Mesendoderm (in vitro differentiated cells): ENCODE measurements at regions not wholly inside any gene's neighbourhood (a gene's known extent, or its start where the extent isn't known, plus 50 kb on each side); places are given as distances from the start of the nearest gene placed in this dataset.

Source experiments
- DNase-seq: peaks from one replicate; pipeline ENCODE4 v3.0.0; 2013
- H2AK5ac ChIP-seq: 2 replicates; pipeline ENCODE4 v1.6.1; 2013; ENCODE audit warnings: low read length, inconsistent platforms
- H2BK120ac ChIP-seq: 2 replicates; pipeline ENCODE4 v1.6.1; 2013; ENCODE audit warnings: low read depth, mild to moderate bottlenecking, low read length, moderate library complexity, mixed read lengths
- H2BK15ac ChIP-seq: replicated peaks from 2 replicates; pipeline ENCODE4 v1.6.1; 2013; ENCODE audit warnings: low read depth, mild to moderate bottlenecking, moderate library complexity
- H2BK5ac ChIP-seq: 2 replicates; pipeline ENCODE4 v1.6.1; 2013; ENCODE audit warnings: low read length, inconsistent platforms
- H3K18ac ChIP-seq: 2 replicates; pipeline ENCODE4 v1.6.1; 2013; ENCODE audit warnings: mild to moderate bottlenecking, low read length, mixed read lengths
- H3K23ac ChIP-seq: one replicate; pipeline ENCODE4 v1.6.1; 2013; ENCODE audit warnings: low read length
- H3K27ac ChIP-seq: 2 replicates; pipeline ENCODE4 v1.5.1; 2013; ENCODE audit warnings: low read depth, mild to moderate bottlenecking, inconsistent platforms, low read length, moderate library complexity
- H3K27me3 ChIP-seq: 2 replicates; pipeline ENCODE4 v1.6.1; 2013; ENCODE audit warnings: low read length, control low read depth, mild to moderate bottlenecking, inconsistent platforms; ENCODE audit not compliant: insufficient read depth, poor library complexity
- H3K36me3 ChIP-seq: 2 replicates; pipeline ENCODE4 v1.6.1; 2013; ENCODE audit warnings: low read length, inconsistent platforms; ENCODE audit not compliant: control insufficient read depth, insufficient read depth
- H3K4ac ChIP-seq: one replicate; pipeline ENCODE4 v1.6.1; 2013; ENCODE audit warnings: low read depth, mild to moderate bottlenecking, low read length, moderate library complexity
- H3K4me1 ChIP-seq: 2 replicates; pipeline ENCODE4 v1.6.1; 2013; ENCODE audit warnings: low read depth, low read length, inconsistent platforms; ENCODE audit not compliant: control insufficient read depth
- H3K4me2 ChIP-seq: 2 replicates; pipeline ENCODE4 v1.6.1; 2013; ENCODE audit warnings: low read length
- H3K4me3 ChIP-seq: 2 replicates; pipeline ENCODE4 v1.5.1; 2013; ENCODE audit warnings: mild to moderate bottlenecking, low read length
- H3K56ac ChIP-seq: one replicate; pipeline ENCODE4 v1.6.1; 2013; ENCODE audit warnings: low read length
- H3K79me1 ChIP-seq: 2 replicates; pipeline ENCODE4 v1.6.1; 2013; ENCODE audit warnings: low read length, inconsistent platforms
- H3K79me2 ChIP-seq: 2 replicates; pipeline ENCODE4 v1.6.1; 2013; ENCODE audit warnings: mild to moderate bottlenecking, low read length; ENCODE audit not compliant: control insufficient read depth, insufficient read depth
- H3K9ac ChIP-seq: 2 replicates; pipeline ENCODE4 v1.6.1; 2013; ENCODE audit warnings: low read length, inconsistent platforms
- H4K5ac ChIP-seq: one replicate; pipeline ENCODE4 v1.6.1; 2013; ENCODE audit warnings: low read length
- H4K8ac ChIP-seq: one replicate; pipeline ENCODE4 v1.6.1; 2013; ENCODE audit warnings: low read depth, mild to moderate bottlenecking, control low read depth, low read length, moderate library complexity
- WGBS: extraction: QIAGEN DNeasy Blood & Tissue Kit; methylation state at CpG from one replicate; pipeline ENCODE4 v1.1.7; 2013; ENCODE audit warnings: low lambda C conversion rate, missing lambda C conversion rate; ENCODE audit not compliant: insufficient coverage; ENCODE audit errors: extremely low coverage; 5-methylcytosine and 5-hydroxymethylcytosine counted together

- Histone ChIP-seq H3K27ac (no peak overlapping the region), H3K79me2 (no peaks in the 10 kb centered on the region), H3K18ac (no peak overlapping the region)
Observed at GRCh38 chrX:42707742-42708141, 70.2 kb downstream of the PPP1R2C start.

GRCh38 chrX:42704454-42704853 lies 73.5 kb downstream of the PPP1R2C start:
- Histone ChIP-seq H2BK5ac (no peak overlapping the region), H3K36me3 (no peaks in the 10 kb centered on the region), H3K56ac (no peak overlapping the region), H2BK120ac (no peak overlapping the region), H4K8ac (no peak overlapping the region), H3K4me3 (no peak overlapping the region), H3K4me2 (no peak overlapping the region), H3K4me1 (no peaks in the 10 kb centered on the region), H3K18ac (no peak overlapping the region), H3K9ac (no peak overlapping the region), H2BK15ac (no peak overlapping the region), H4K5ac (no peak overlapping the region), H3K27ac (no peak overlapping the region), H3K23ac (no peak overlapping the region), H3K27me3 (no peaks in the 10 kb centered on the region), H3K79me1 (no peaks in the 10 kb centered on the region), H2AK5ac (no peak overlapping the region), H3K4ac (no peak overlapping the region), H3K79me2 (no peaks in the 10 kb centered on the region)
- no CpG with 5 or more reads among the region's 2 CpGs for WGBS
- DNase-seq, result no peak

More at GRCh38 chrX:42707742-42708141, 70.2 kb downstream of the PPP1R2C start:
- Histone ChIP-seq H3K4me1 (no peaks in the 10 kb centered on the region), H2BK120ac (no peak overlapping the region), H4K5ac (no peak overlapping the region), H3K79me1 (no peaks in the 10 kb centered on the region), H2BK15ac (no peak overlapping the region), H2BK5ac (no peak overlapping the region), H3K9ac (no peak overlapping the region), H3K4ac (no peak overlapping the region), H3K27me3 (no peaks in the 10 kb centered on the region), H2AK5ac (no peak overlapping the region), H3K4me3 (no peak overlapping the region), H3K23ac (no peak overlapping the region), H3K56ac (no peak overlapping the region), H3K36me3 (no peaks in the 10 kb centered on the region), H3K4me2 (no peak overlapping the region), H4K8ac (no peak overlapping the region)
- no peak for DNase-seq

GRCh38 chrX:42697544-42697943 lies 80.4 kb downstream of the PPP1R2C start:
- no peak overlapping the region for H3K9ac ChIP-seq
- H3K56ac ChIP-seq, result no peak overlapping the region
- no peak overlapping the region for H3K18ac ChIP-seq
- no peak overlapping the region for H3K4me2 ChIP-seq
- H3K27ac ChIP-seq, result no peak overlapping the region
- no peaks in the 10 kb centered on the region for H3K4me1 ChIP-seq
- no peak for DNase-seq
- H3K4ac ChIP-seq, result no peak overlapping the region
- H3K23ac ChIP-seq, result no peak overlapping the region
- H2AK5ac ChIP-seq, result no peak overlapping the region
- no CpG with 5 or more reads among the region's 3 CpGs for WGBS
- H2BK5ac ChIP-seq, result no peak overlapping the region
- H3K4me3 ChIP-seq, result no peak overlapping the region
- H3K79me2 ChIP-seq, result no peaks in the 10 kb centered on the region
- H3K36me3 ChIP-seq, result no peaks in the 10 kb centered on the region
- no peak overlapping the region for H4K8ac ChIP-seq
- H2BK120ac ChIP-seq, result no peak overlapping the region
- no peaks in the 10 kb centered on the region for H3K27me3 ChIP-seq
- H3K79me1 ChIP-seq, result no peaks in the 10 kb centered on the region
- H2BK15ac ChIP-seq, result no peak overlapping the region
- no peak overlapping the region for H4K5ac ChIP-seq

- H3K23ac ChIP-seq, result no peak overlapping the region
- H3K27ac ChIP-seq, result no peak overlapping the region
- H3K79me1 ChIP-seq, result no peaks in the 10 kb centered on the region
- no peak overlapping the region for H2BK120ac ChIP-seq
- H2AK5ac ChIP-seq, result no peak overlapping the region
- no peak overlapping the region for H3K18ac ChIP-seq
- H3K4me2 ChIP-seq, result no peak overlapping the region
- no peaks in the 10 kb centered on the region for H3K79me2 ChIP-seq
- H3K36me3 ChIP-seq, result no peaks in the 10 kb centered on the region
- H3K4me1 ChIP-seq, result no peaks in the 10 kb centered on the region
- no peak for DNase-seq
- no peak overlapping the region for H3K4ac ChIP-seq
- H3K27me3 ChIP-seq, result no peaks in the 10 kb centered on the region
- no peak overlapping the region for H4K8ac ChIP-seq
- H3K56ac ChIP-seq, result no peak overlapping the region
- no peak overlapping the region for H3K4me3 ChIP-seq
- H2BK15ac ChIP-seq, result no peak overlapping the region
- no peak overlapping the region for H4K5ac ChIP-seq
- WGBS, result no CpG with 5 or more reads among the region's 3 CpGs
- H2BK5ac ChIP-seq, result no peak overlapping the region
- no peak overlapping the region for H3K9ac ChIP-seq
Observed at GRCh38 chrX:42696536-42697124, 81.3 kb downstream of the PPP1R2C start.

- no peak overlapping the region for H3K4me3 ChIP-seq
- no peak overlapping the region for H4K5ac ChIP-seq
- no peak for DNase-seq
- H2BK15ac ChIP-seq, result no peak overlapping the region
- no peak overlapping the region for H3K23ac ChIP-seq
- H2AK5ac ChIP-seq, result no peak overlapping the region
- no peaks in the 10 kb centered on the region for H3K4me1 ChIP-seq
- no peaks in the 10 kb centered on the region for H3K27me3 ChIP-seq
- no peak overlapping the region for H3K4ac ChIP-seq
- no peaks in the 10 kb centered on the region for H3K36me3 ChIP-seq
- no peaks in the 10 kb centered on the region for H3K79me1 ChIP-seq
- H3K4me2 ChIP-seq, result no peak overlapping the region
- H4K8ac ChIP-seq, result no peak overlapping the region
- H2BK120ac ChIP-seq, result no peak overlapping the region
- no peak overlapping the region for H3K9ac ChIP-seq
- no CpG with 5 or more reads among the region's 4 CpGs for WGBS
- H3K18ac ChIP-seq, result no peak overlapping the region
- no peaks in the 10 kb centered on the region for H3K79me2 ChIP-seq
- H2BK5ac ChIP-seq, result no peak overlapping the region
- H3K27ac ChIP-seq, result no peak overlapping the region
- no peak overlapping the region for H3K56ac ChIP-seq
Observed at GRCh38 chrX:42695800-42696358, 82.1 kb downstream of the PPP1R2C start.

- H3K9ac ChIP-seq, result no peak overlapping the region
Observed at GRCh38 chrX:42694260-42694815, 83.6 kb downstream of the PPP1R2C start.

More at GRCh38 chrX:42694260-42694815, 83.6 kb downstream of the PPP1R2C start:
- H3K79me1 ChIP-seq, result no peaks in the 10 kb centered on the region
- H2BK5ac ChIP-seq, result no peak overlapping the region
- H3K56ac ChIP-seq, result no peak overlapping the region
- no peak overlapping the region for H4K8ac ChIP-seq
- no peak overlapping the region for H4K5ac ChIP-seq
- no peaks in the 10 kb centered on the region for H3K36me3 ChIP-seq
- no peak overlapping the region for H3K4me3 ChIP-seq
- no peak overlapping the region for H3K27ac ChIP-seq
- H3K23ac ChIP-seq, result no peak overlapping the region
- H2AK5ac ChIP-seq, result no peak overlapping the region
- no peak overlapping the region for H3K4me2 ChIP-seq
- DNase-seq, result no peak
- H3K18ac ChIP-seq, result no peak overlapping the region
- H3K79me2 ChIP-seq, result no peaks in the 10 kb centered on the region
- H3K4me1 ChIP-seq, result no peaks in the 10 kb centered on the region
- no peak overlapping the region for H2BK120ac ChIP-seq
- WGBS, result no CpG with 5 or more reads among the region's 1 CpG
- H3K27me3 ChIP-seq, result no peaks in the 10 kb centered on the region
- H3K4ac ChIP-seq, result no peak overlapping the region
- H2BK15ac ChIP-seq, result no peak overlapping the region
